SK-N-SH treated with all-trans-retinoic acid at 6 μM for 48 hours (cell line): ENCODE measurements at regions not wholly inside any gene's neighbourhood (a gene's known extent, or its start where the extent isn't known, plus 50 kb on each side); places are given as distances from the start of the nearest gene placed in this dataset.

ENCODE experiments used
- GLIS3 ChIP-seq: fragments of 250-450 bp; sonication (Bioruptor Pico); IDR thresholded peaks from 2 replicates; pipeline ENCODE4 v1.5.0; 2020; ENCODE audit warnings: mild to moderate bottlenecking, moderate library complexity
- PPARA ChIP-seq: fragments of 250-450 bp; sonication (Bioruptor Pico); IDR thresholded peaks from 2 replicates; pipeline ENCODE4 v1.5.0; 2020; ENCODE audit warnings: mild to moderate bottlenecking, borderline replicate concordance
- ZFP3 ChIP-seq: fragments of 250-450 bp; sonication (Bioruptor Pico); IDR thresholded peaks from 2 replicates; pipeline ENCODE4 v1.5.0; 2020; ENCODE audit warnings: mild to moderate bottlenecking, moderate library complexity
- TF ChIP-seq, protein P1 (sequence below): fragments of 250-450 bp; sonication (Bioruptor Pico); IDR thresholded peaks from 2 replicates; pipeline ENCODE4 v1.8.0; 2020; ENCODE audit warnings: mild to moderate bottlenecking, moderate library complexity, borderline replicate concordance

DNA sequence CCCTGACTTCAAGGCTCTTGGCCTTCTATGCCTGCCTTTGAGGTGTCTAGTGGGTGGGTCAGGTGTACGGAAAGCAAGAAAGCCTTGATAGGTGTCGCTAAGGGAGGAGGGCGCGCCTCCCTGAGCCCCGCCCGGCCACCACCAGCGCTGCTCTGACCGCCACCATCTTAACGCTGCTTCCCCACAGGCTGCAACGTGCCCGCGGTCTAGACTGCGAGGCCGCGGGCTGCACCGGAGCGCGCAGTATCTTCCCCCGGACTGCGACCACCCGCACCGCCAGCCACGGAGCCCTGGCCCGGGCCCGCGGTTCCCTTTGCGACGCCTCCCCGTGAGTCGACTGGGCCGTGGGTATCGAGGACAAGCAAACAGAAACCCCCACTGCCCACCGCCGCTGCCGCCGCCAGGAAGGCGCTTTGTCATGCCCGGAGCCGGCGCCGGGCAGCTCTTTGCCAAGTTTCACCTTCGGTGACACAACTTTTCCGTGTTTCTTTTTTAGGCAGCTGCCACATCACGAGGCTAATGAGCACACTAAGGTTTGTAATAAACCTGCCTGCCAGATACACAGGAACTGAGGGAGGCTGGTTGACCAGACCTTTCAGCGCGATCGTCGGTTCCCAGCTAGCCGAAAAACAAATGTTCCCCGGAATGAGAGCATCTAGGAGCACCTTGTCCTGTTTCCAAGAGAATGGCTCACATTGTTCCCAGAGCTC is 335.8 kb upstream of the F9 start:
- TF ChIP-seq GLIS3 (CRISPR knock-in tag) (no peak), ZFP3 (CRISPR knock-in tag) (no peak), PPARA (CRISPR knock-in tag) (no peak)
- TF ChIP-seq, protein P1, sequence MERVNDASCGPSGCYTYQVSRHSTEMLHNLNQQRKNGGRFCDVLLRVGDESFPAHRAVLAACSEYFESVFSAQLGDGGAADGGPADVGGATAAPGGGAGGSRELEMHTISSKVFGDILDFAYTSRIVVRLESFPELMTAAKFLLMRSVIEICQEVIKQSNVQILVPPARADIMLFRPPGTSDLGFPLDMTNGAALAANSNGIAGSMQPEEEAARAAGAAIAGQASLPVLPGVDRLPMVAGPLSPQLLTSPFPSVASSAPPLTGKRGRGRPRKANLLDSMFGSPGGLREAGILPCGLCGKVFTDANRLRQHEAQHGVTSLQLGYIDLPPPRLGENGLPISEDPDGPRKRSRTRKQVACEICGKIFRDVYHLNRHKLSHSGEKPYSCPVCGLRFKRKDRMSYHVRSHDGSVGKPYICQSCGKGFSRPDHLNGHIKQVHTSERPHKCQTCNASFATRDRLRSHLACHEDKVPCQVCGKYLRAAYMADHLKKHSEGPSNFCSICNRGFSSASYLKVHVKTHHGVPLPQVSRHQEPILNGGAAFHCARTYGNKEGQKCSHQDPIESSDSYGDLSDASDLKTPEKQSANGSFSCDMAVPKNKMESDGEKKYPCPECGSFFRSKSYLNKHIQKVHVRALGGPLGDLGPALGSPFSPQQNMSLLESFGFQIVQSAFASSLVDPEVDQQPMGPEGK = no peak
